NCI-H2196 (cell line): ENCODE measurements at regions not wholly inside any gene's neighbourhood (a gene's known extent, or its start where the extent isn't known, plus 50 kb on each side); places are given as distances from the start of the nearest gene placed in this dataset.
"Not testable (repeated sequence)": the region's sequence is repeated elsewhere in the genome, so short reads cannot be mapped to it uniquely, and the experiment has no call there.

Experiments
- DNase-seq: peaks from one replicate; lab custom pipeline; 2025; ENCODE audit not compliant: unreplicated experiment; lab: John Stamatoyannopoulos, UW

- no peak for DNase-seq
Observed at GRCh38 chr7:42726066-42726785, 185.6 kb downstream of the C7orf25 start.

- DNase-seq = no peak
Observed at GRCh38 chr7:42722716-42723115, 189.2 kb downstream of the C7orf25 start.

GRCh38 chr7:42722198-42722597 lies 189.7 kb downstream of the C7orf25 start:
- DNase-seq = no peak

- no peak for DNase-seq
Observed at GRCh38 chr7:42720991-42721796, 190.7 kb downstream of the C7orf25 start.

- no peak for DNase-seq
Observed at GRCh38 chr7:42720012-42720411, 191.9 kb downstream of the C7orf25 start.

GRCh38 chr7:42718466-42718865 lies 193.4 kb downstream of the C7orf25 start:
- DNase-seq = not testable (repeated sequence)

- DNase-seq = no peak
Observed at GRCh38 chr7:42714356-42714755, 197.5 kb downstream of the C7orf25 start.

- no peak for DNase-seq
Observed at GRCh38 chr7:42709284-42709683, 202.6 kb downstream of the C7orf25 start.

GRCh38 chr7:42704710-42705109 lies 207.2 kb downstream of the C7orf25 start:
- no peak for DNase-seq

- no peak for DNase-seq
Observed at GRCh38 chr7:42702647-42703046, 209.2 kb downstream of the C7orf25 start.

- no peak for DNase-seq
Observed at GRCh38 chr7:42700406-42701327, 211.2 kb downstream of the C7orf25 start.

- DNase-seq = no peak
Observed at GRCh38 chr7:42699380-42700178, 212.3 kb downstream of the C7orf25 start.

- DNase-seq = no peak
Observed at GRCh38 chr7:42698600-42699374, 213.1 kb downstream of the C7orf25 start.

- no peak for DNase-seq
Observed at GRCh38 chr7:42694894-42695507, 216.9 kb downstream of the C7orf25 start.

- no peak for DNase-seq
Observed at GRCh38 chr7:42693722-42694121, 218.1 kb downstream of the C7orf25 start.

- no peak for DNase-seq
Observed at GRCh38 chr7:42692621-42693020, 219.2 kb downstream of the C7orf25 start.

GRCh38 chr7:42690794-42691639 lies 220.9 kb downstream of the C7orf25 start:
- peak; percentile 1 for DNase-seq

- DNase-seq = no peak
Observed at GRCh38 chr7:42689626-42690025, 222.2 kb downstream of the C7orf25 start.

- DNase-seq = no peak
Observed at GRCh38 chr7:42688056-42688371, 223.9 kb downstream of the C7orf25 start.
